ENCODE measurements at regions not wholly inside any gene's neighbourhood (a gene's known extent, or its start where the extent isn't known, plus 50 kb on each side); places are given as distances from the start of the nearest gene placed in this dataset.
"Not testable (repeated sequence)": the region's sequence is repeated elsewhere in the genome, so short reads cannot be mapped to it uniquely, and the experiment has no call there.

DNA sequence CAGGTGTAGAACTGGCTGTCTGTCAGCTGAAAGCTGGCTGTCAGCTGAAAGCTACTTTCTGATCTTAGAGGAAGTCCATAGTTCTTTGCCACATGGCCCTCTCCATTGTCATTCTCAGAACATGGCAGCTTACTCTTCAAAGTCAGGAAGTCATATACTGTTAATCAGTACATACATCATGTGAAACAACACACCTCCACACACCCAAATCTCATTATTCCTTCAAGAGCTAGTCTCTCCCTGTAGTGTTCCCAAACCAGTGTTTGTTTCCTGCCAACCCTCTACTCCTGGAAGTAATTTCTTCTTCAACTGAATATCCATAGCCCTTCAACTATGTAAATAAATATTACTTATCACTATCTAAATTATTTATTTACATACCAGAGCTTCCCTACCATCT is 58.9 kb downstream of the OR5AK2 start:
- no peak for DNase-seq

DNA sequence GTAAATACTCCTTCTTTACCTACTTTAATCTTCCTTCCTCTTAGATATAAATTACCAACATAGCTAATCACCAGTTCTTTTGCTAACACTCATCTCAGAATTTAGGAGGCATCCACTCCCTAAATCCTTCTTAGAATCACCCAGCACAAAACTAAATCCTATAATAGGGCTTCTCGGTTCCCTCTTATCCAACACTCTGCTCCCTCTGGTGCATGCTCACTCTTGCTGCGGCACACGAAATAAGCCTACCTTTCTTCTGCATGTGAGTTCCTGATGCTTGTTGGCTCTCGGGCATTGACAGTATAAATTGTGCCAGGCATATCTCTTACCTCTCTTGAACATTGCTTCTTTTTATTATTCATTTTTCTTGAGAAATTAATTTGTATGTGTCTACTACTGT is 61.0 kb downstream of the OR5AK2 start:
- DNase-seq = no peak

DNA sequence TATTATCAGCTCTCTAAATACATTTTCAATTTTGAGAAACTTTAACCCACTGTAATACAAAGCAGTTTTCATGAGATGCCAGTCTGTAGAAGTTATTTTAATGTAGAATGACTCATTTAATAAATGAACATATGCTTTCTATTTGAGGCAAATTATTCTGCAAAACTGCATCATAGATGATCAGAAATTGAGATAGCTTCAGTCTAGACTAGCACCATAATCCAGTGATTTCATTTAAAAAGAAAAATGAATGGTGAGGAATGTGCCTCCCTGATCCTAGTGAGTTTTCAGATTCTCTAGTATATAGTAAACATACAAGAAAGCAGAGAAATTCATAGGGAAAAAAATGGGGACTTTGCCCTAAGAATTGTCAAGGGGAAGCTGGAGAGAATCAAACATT is 66.1 kb downstream of the OR5AK2 start:
- DNase-seq = no peak

DNA sequence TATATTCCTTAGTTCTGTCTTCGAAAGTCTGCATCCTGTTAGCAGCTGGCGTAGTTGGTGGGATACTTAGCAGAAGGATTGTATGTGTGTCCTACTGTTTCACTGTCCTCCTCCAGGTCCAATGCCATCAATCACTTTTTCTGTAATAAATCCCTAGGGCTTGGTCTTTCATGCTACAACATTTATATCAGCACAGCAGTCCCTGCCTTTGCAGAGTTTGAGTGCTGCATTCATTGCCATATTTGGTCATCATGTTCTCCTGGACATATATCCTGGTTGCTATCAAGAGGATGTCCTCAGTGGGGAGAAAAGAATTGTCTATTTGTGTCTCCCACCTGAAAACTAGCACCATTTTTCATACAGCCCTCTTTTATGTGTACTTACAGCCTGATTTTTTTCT is 67.0 kb downstream of the OR5AK2 start:
- no peak for DNase-seq

DNA sequence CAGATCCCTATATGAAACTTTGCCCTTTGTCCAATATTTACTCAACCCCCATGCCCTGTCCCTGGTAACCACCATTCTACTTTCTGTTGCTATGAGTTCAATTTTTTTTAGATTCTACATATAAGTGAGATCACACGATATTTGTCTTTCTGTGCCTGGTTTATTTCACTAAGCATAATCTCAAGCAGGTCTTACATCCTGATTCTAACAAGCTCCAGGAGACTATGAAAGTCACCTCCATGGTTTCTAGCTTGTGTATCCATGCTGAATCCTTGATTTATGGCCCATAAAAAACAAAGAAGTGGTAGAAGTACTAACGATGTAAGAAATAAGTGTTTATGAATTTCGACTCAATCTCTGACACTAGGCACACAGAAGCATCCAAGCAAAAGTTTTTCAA is 68.0 kb downstream of the OR5AK2 start:
- no peak for DNase-seq

DNA sequence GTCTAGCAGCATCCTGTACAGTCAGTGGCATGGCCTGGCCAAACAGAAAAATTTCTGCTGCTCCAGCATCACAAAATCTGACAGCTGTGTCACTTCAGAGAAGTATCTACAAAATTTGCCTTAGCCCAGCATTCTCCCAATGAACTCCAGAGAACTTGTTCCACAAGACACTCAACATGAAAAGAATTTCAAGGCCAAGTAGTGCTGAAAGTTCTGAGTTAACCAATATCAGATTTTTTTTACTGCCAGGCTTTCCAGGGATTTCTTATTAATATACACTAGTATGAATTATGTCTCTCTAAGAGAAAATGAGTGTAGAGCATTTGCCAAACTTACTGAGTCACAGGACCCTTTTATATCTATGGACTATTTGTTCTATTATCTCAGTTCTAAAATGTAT is 68.8 kb downstream of the OR5AK2 start:
- DNase-seq = no peak

DNA sequence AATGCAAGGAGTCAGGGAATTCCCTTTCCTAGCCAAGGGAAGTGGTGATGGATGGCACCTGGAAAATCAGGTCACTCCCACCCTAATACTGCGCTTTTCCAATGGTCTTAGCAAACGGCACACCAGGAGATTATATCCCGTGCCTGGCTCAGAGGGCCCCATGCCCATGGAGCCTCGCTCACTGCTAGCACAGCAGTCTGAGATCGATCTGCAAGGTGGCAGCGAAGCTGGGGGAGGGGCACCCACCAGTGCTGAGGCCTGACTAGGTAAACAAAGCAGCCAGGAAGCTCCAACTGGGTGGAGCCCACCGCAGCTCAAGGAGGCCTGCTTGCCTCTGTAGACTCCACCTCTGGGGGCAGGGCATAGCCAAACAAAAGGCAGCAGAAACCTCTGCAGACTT is 74.2 kb downstream of the OR5AK2 start:
- DNase-seq = not testable (repeated sequence)

DNA sequence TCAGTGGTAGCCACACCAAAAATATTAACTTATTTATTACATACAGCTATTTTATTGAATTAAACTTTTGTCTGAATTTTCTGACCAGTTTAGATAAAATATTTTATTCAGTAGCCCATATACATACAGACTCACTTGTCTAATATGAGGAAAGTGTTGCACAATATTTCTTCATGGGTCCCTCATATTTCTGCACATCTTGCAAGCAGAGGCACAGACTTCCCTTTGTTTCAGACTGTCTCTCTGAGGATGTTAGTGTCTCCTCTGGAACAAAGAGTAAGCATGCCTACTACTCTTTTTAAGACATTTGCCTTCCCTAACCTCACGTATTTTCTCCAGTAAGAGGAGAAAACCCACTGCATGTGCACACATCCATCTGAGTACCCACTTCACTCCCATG is 81.2 kb downstream of the OR5AK2 start:
- DNase-seq = no peak

DNA sequence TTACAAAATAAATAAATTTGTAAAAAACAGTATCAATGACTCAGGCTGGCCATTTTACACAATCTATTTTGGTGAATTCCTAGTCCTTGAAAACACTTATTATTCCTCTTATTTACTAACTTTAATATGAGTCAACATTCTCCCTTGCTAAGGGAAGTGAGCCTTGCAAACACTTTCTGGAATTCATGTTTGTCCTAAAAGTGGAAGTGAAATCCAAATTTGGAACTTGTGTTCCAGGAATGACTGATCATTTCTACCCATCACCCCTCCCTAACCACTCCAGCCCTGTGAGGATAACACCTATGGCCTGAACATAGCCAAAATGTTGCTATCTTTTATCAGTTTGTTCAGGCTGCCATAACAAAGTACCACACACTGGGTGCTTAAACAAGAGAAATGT is 83.1 kb downstream of the OR5AK2 start:
- no peak for DNase-seq

DNA sequence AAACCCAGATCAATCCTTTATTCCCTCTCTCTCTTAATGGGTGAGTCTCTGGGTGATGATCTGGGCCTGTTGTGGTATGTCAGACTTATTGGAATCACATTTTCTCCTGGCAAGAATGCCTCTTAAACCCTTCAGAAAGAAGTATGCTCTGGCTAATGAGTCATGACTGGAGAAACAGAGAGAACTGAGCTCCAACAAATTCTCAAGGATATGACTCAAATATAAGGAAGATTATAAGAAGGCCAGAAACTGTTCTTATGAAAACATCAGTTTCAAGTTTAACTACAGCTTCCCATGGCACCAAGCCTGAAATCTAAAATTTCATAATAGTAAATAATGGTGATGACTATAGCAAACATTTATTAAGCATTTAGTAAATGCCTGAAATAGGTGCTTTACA is 83.9 kb downstream of the OR5AK2 start:
- no peak for DNase-seq

DNA sequence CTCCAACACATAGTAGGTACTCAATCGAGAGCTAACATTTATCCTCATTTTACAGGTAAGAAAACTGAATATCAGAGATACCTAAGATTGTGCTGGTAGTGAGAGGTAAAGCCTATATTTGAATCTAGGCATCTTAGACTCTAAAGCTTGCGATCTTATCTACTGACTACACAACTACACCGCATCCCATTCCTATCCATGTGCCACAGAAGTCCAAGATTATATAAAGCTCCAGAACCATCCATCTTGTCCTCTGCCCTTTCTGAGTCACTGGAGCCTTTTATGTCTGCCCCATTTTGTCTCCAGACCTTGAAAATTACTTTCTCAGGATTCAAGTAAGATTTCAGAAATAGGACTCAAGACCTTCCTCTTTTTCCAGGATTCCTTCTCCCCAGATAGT is 84.4 kb downstream of the OR5AK2 start:
- DNase-seq = no peak

DNA sequence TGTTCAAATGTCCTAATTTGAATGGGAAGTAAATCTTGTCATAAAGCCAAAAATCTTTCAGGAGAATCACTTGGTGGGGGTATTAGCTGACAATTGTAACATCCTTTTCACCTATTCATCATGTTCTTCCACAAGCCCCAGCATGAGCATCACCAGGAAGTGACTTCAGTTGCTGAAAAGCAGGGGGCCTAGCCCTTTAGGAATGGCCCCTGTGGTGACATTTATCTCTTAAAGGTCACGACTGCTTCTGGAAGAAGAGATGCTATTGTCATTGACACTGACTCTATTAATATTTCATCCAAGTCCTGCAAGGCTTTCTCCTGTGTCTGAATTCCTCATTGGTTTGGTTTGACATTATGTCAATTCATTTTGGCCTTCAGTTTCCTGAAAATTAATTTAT is 92.6 kb downstream of the OR5AK2 start:
- no peak for DNase-seq

DNA sequence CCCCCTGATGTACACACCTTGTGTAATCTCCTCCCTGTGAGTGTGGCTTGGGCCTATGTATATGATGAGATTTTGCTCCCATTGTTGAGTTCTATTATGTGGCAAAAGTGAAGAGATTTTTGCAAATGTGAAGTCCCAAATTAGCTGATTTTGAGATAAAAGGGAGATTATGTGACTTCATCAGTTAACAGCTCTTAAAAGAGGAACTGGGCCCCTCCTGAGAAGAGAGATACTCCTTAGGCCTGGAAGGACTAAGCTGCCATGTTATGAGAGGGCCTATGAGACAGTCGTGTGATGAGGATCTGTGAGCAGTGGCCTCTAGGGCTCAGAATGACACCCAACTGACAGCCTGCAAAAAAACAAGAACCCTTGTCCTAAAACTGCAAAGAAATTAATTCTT is 93.4 kb downstream of the OR5AK2 start:
- DNase-seq = no peak

DNA sequence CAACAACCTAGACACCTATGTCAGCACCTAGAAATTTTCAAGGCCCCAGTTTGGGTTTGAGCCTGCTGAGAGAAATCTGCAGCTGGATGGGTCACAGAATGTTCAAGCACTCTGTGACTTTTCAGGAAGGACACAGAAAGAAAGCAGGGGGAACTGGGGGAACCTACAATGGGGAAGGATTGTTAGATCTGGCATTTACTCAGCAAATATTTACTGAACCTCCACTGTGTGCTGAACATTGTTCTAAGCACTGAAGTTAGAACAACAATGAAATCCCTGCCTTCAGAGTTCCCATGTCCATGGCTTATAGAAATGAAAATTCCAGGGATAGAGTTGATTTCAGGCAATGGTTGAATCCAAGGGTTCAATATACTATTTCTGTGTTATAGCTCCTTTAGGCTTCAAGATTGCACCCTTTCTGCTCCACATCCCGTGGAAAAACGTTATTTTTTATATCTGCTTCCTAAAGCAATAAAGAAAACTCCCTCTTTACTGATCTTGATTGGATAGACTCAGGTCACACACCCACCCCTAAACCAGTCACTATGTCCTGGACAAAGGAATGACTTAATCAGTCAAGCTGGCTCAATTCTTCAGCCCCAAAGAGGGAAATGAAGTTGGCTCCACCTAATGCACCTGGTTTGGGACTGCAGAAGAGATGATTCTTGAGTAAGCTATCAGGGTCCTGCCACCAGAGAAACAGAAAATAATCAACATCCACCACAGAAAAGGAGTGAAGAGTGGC is 95.1 kb downstream of the OR5AK2 start:
- DNase-seq = no peak

DNA sequence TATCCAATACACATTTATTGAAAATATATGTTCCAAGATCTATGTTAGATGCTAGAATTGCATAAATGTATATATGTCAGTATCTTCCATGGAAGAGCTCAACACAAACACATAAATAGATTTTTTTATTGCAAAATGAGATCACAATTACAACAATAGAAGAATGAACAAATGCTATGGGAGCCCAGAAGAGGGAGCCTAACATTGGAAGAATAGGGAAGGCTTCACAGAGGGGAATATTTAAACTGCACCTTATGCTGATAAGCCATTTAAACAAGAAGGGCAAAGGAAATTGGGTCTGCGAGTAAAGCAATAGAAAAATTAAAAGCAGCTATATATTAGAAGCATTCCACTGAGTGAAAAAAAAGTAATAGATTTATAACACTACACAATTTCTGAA is 96.1 kb upstream of the LRRC55 start:
- DNase-seq = no peak

DNA sequence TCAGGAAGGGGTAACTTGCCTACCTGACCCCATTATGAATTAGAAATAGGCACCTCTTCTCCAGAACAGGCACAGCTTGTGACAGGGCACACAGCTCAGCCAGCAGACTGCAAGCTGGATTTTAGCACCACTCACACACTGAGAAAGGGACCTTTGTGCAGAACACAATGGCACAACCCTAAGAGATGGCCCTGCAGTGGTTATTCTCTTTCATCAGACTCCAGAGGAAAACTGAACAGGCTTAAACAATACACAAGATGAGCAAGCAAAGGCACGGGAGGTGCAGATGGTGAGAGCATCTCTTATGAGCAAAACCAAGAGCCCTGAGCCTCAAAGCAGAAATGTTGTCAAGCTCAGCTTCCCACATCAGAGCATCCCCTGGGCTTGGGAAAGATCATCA is 93.8 kb upstream of the LRRC55 start:
- DNase-seq = no peak

DNA sequence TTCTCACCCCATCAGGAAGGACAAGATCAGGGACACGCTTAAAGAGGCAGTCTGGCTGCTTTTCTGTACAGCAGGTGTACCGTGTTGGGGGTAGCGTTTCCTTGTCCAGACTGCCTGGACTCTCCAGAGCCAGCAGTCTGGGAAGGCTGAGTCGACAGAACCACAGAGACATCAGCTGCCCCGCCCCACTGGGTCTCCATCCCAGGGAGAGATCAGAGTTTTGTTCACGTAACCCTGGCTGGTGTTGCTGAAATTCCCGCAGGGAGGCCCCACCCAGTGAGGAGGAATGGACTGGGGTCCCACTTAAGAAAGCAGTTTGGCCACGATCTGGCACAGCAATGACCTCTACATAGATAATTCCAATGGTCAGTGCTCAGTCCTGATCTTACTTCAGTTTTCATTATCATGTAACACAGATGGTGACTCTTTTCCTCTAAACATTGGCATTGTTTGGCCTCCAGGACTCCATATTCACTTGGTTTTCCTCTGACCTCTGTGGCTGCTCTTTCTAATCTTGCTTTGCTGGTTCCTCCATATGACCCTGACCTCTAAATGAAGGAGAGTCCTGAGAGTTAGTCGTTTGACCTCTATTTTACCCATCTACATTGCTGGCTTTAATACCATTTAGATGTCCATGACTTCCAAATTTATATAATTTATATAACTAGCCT is 89.6 kb upstream of the LRRC55 start:
- no peak for DNase-seq

DNA sequence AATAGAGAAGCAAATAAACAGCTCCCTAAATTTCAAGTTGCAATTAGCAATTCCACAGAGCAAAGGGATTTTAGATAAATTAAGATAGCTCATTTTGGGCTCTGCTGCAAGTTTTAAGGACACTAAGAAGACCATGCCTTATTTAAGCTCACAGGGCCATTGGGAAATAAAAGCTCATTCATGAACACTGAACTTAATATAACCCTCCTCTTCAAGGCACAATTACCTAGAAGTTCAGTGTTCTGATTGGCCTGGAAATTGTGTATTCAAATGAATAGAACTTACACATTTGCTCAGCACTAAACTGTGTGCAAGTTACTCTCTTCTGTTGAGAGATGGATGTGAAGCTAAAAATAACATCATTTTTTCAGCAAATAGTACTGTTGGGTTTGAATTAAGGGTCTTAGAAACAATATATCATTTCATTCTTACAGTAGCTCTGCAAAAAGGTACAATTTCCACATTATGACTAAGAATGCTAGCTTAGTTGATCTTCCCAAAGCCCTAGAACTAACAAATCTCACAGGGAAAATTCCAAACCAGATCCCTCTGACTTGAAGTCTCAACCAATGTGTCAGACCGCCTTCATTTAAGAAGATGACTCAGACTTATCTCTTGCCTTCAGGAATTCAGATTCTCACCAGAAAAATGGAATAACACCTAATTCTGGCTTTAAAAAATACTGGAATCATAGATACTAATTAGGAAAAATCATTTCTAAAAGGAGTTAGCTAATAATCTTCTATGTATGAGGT is 87.4 kb upstream of the LRRC55 start:
- no peak for DNase-seq

DNA sequence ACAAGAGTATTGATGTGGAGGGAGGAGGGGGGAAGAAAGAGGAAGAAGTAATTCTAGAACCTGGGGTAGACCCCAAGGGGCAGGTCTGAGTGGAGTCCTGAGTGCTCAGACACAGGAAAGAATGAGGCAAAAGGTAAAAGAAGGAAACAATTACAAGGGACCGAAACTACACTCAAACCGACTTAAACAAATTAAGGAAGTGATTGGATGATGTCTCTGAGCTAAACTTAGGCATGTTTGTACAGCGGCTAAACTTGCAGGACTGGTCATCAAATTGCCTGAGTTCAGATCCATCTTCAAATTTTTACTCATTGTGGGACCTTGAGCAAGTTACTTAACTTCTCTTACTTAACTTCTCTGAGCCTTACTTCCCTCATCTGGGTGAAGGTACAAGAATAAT is 86.3 kb upstream of the LRRC55 start:
- no peak for DNase-seq

DNA sequence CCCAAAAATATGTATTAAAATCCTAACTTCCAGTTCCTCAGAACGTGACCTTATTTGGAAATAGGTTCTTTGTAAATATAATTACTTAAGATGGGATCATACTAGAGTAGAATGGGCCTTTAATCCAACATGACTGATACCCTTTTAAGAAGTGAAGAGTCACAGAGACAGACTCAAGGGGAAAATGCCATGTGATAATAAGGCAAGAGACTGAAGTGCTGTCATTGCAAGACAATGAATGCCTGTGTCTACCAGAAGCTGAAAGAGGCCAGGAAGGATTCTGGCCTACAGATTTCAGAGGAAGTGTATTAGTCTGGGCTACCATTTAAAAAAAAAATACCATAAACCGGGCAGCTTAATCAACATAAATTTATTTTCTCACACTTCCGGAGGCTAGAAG is 85.9 kb upstream of the LRRC55 start:
- no peak for DNase-seq

DNA sequence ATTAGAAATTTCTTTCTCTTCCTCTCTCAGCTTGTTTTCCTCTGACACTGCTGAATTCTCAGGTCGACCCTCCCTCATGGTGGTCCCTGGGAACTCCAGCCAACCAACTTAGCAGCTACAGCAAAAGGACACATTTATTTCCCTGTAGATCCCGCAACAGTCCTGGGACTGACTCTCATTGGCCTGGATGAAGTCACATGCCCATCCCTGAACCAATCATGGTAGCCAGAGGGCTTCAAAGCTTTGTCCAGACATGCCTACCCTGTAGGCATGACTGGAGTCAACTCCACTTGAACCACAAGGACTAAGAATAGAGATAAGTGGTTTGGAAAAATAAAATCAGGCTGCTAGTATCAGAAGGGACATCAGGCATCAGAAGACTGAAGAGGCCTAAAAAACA is 84.6 kb upstream of the LRRC55 start:
- no peak for DNase-seq

DNA sequence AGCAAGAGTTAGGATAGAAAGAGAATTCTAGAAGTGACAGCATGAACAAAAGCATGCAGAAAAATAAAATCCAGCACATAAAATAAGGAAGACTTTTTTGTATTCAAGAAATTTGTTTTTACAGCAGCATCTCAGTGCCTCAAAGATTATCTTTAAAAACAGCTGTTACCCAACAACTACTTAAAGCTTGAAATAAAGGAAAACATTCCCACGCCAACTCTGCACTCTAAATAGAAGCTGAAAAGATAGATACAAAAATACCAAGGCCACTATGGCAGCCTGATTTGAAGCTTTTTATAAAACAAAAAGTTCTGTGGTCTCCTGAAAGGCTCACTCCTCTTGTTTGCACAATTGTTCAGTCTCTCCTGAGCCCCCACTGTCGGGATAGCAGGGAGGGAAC is 83.6 kb upstream of the LRRC55 start:
- DNase-seq = no peak

DNA sequence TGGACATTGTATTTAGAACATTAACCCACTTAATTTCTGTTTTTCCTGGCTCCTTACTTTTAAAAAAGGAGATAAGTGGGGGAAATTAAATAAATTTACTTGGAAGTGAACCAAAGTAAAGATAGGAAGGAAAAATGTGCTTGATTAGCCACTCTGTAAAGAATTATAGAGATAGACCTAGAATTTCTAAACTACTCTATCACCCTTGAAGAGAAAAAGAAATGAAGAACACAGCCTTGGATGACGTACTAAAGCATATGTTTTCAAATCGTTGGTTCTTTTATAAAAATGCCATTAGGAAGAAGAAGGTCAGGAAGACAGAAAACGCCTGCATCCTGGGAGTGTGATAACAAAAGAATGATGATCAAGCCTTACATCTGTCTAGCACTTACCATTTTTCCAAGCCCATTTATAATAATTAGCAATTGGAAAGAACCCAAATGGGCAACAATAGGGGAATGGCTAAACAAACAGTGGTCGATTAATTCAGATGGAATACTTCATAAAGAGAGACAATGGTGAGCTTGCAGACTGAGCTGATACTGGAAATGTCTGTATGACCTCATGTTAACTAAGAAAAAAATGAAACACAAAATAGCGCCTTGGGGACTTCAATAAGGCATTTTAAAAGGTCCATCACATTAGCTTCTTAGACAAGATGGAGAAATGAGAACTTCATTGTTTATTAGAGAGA is 81.0 kb upstream of the LRRC55 start:
- no peak for DNase-seq
